Naive thymus-derived CD4-positive, alpha-beta T cell (primary cell): ENCODE measurements at regions not wholly inside any gene's neighbourhood (a gene's known extent, or its start where the extent isn't known, plus 50 kb on each side); places are given as distances from the start of the nearest gene placed in this dataset.

ENCODE experiments used
- ATAC-seq: fragments of 150-1000 bp; cut with Tn5 transposase; 2 replicates; pipeline ENCODE4 v1.10.0; 2021; ENCODE audit warnings: mild to moderate bottlenecking, moderate library complexity
- CTCF ChIA-PET: fragments of 350-600 bp; sonication (Branson Sonifier 250); formaldehyde crosslinking; loops from one replicate; lab custom pipeline; 2021; ENCODE audit warnings: antibody characterized with exemption; lab: Charles Lee
- POLR2A ChIA-PET: fragments of 350-600 bp; sonication (Branson Sonifier 250); formaldehyde crosslinking; loops from one replicate; lab custom pipeline; 2021; ENCODE audit warnings: antibody characterized with exemption, inconsistent platforms; lab: Charles Lee
- DNase-seq, 9 donors: peaks; one replicate each; pipeline versions ENCODE4 v3.0.0 to v3.0.0-alpha.2; 2020 to 2022; ENCODE audit warnings: mixed read lengths in 1 of 9
- H3K27ac ChIP-seq: one replicate; pipeline ENCODE4 v1.7.0; 2013; ENCODE audit warnings: mild to moderate bottlenecking, low read depth, low read length, moderate library complexity
- H3K27me3 ChIP-seq, 2 donors: one replicate each; pipeline ENCODE4 v1.7.0; 2013; ENCODE audit warnings: low read length in 2 of 2, mild to moderate bottlenecking in 2 of 2, moderate library complexity in 2 of 2; ENCODE audit not compliant: control insufficient read depth in 2 of 2, insufficient read depth in 2 of 2
- H3K36me3 ChIP-seq, 3 experiments: 1 replicate in 2 of 3; 2 replicates in 1 of 3; pipeline ENCODE4 v1.7.0; 2013; ENCODE audit warnings: low read length in 3 of 3, mild to moderate bottlenecking in 3 of 3, moderate library complexity in 1 of 3; ENCODE audit not compliant: insufficient read depth in 3 of 3, control insufficient read depth in 2 of 3
- H3K4me1 ChIP-seq, 2 donors: one replicate each; pipeline ENCODE4 v1.7.0; 2013; ENCODE audit warnings: low read length in 2 of 2, mild to moderate bottlenecking in 2 of 2, moderate library complexity in 1 of 2; ENCODE audit not compliant: control insufficient read depth in 2 of 2, insufficient read depth in 2 of 2
- H3K4me3 ChIP-seq: 2 replicates; pipeline ENCODE4 v1.7.0; 2013; ENCODE audit warnings: mild to moderate bottlenecking, low read length
- H3K9me3 ChIP-seq, 3 experiments: 1 replicate in 2 of 3; 2 replicates in 1 of 3; pipeline ENCODE4 v1.7.0; 2013; ENCODE audit warnings: low read length in 3 of 3; ENCODE audit not compliant: control insufficient read depth in 2 of 3
- H3K27ac Mint-ChIP-seq, 9 donors: one replicate each; pipeline ENCODE4 v1.8.0; 2020 to 2022; ENCODE audit warnings: mixed read lengths in 9 of 9, mild to moderate bottlenecking in 8 of 9, moderate library complexity in 5 of 9, inconsistent platforms in 2 of 9
- H3K27me3 Mint-ChIP-seq, 5 donors: one replicate each; pipeline ENCODE4 v1.8.0; 2021 to 2022; ENCODE audit warnings: mixed read lengths in 5 of 5, mild to moderate bottlenecking in 1 of 5
- H3K36me3 Mint-ChIP-seq, 5 donors: one replicate each; pipeline ENCODE4 v1.8.0; 2020 to 2022; ENCODE audit warnings: mixed read lengths in 5 of 5, mild to moderate bottlenecking in 3 of 5, inconsistent platforms in 1 of 5
- H3K4me1 Mint-ChIP-seq, 7 donors: one replicate each; pipeline ENCODE4 v1.8.0; 2020 to 2022; ENCODE audit warnings: mixed read lengths in 7 of 7, mild to moderate bottlenecking in 3 of 7, inconsistent platforms in 1 of 7
- H3K4me3 Mint-ChIP-seq, 10 donors: one replicate each; pipeline ENCODE4 v1.8.0; 2020 to 2022; ENCODE audit warnings: mild to moderate bottlenecking in 10 of 10, mixed read lengths in 10 of 10, moderate library complexity in 6 of 10, inconsistent platforms in 2 of 10
- H3K9me3 Mint-ChIP-seq, 11 donors: one replicate each; pipeline ENCODE4 v1.8.0; 2020 to 2022; ENCODE audit warnings: mixed read lengths in 11 of 11, mild to moderate bottlenecking in 4 of 11, inconsistent platforms in 1 of 11, moderate library complexity in 1 of 11
- intact Hi-C, 2 donors: fragments of 100-400 bp; cut with micrococcal nuclease; formaldehyde crosslinking; loops; one replicate each; pipeline ENCODE4 v1.15.1; 2023

DNA sequence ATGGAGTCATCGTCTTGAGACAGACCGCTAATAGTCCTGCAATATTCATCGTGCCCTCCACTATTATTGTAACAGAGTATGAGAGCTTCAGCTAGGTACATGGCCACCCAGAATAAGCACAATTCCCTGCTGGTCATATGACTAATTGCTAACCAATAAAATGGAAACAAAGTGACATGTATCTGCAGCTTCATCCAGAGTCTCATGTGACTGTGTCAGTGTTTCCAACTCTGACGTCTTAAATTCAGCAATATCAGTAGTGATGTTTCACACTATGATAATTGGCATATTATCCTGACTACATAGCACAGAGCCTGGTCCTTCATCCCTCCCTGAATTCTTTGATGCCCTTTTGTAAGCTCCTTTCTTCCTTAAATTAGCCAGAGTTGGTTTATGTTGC is 167.4 kb downstream of the RPS29 start:
- CTCF ChIA-PET, result no interaction called here

GRCh38 chr14:49417790-49418189 is 168.4 kb downstream of the RPS29 start:
- H3K9me3 ChIP-seq, result no peaks in the 10 kb centered on the region
- H3K4me1 ChIP-seq, result no peaks in the 10 kb centered on the region
- ChIA-PET CTCF (no interaction called here), POLR2A (no interaction called here)
- H3K9me3 Mint-ChIP-seq, result no peaks in the 10 kb centered on the region
- H3K36me3 Mint-ChIP-seq, result no peaks in the 10 kb centered on the region
- no peak overlapping the region for H3K27ac ChIP-seq
- ATAC-seq, result no peak
- H3K27me3 ChIP-seq, result no peaks in the 10 kb centered on the region
- no peaks in the 10 kb centered on the region for H3K36me3 ChIP-seq
- DNase-seq, result no peak
- no peak overlapping the region for H3K4me3 ChIP-seq
- H3K27ac Mint-ChIP-seq, result no peak overlapping the region
- no peaks in the 10 kb centered on the region for H3K4me1 Mint-ChIP-seq
- peaks cover 13 to 39% (median 27%) of the 10 kb centered on the region in 5 donors for H3K27me3 Mint-ChIP-seq
- no peak overlapping the region for H3K4me3 Mint-ChIP-seq
- intact Hi-C loops, result no loop called here

More for the DNA sequence above, 167.4 kb downstream of the RPS29 start:
- H3K27ac ChIP-seq, result no peak overlapping the region
- H3K9me3 Mint-ChIP-seq, result no peaks in the 10 kb centered on the region
- POLR2A ChIA-PET, result no interaction called here
- ATAC-seq, result no peak
- H3K27me3 Mint-ChIP-seq, result peaks cover 13 to 37% (median 33%) of the 10 kb centered on the region in 5 donors
- intact Hi-C loops, result no loop called here
- no peaks in the 10 kb centered on the region for H3K4me1 Mint-ChIP-seq
- H3K4me3 ChIP-seq, result no peak overlapping the region
- H3K36me3 ChIP-seq, result no peaks in the 10 kb centered on the region
- no peak overlapping the region for H3K4me3 Mint-ChIP-seq
- H3K36me3 Mint-ChIP-seq, result no peaks in the 10 kb centered on the region
- no peaks in the 10 kb centered on the region for H3K4me1 ChIP-seq
- H3K27ac Mint-ChIP-seq, result no peak overlapping the region
- no peak for DNase-seq
- no peaks in the 10 kb centered on the region for H3K9me3 ChIP-seq
- H3K27me3 ChIP-seq, result no peaks in the 10 kb centered on the region

DNA sequence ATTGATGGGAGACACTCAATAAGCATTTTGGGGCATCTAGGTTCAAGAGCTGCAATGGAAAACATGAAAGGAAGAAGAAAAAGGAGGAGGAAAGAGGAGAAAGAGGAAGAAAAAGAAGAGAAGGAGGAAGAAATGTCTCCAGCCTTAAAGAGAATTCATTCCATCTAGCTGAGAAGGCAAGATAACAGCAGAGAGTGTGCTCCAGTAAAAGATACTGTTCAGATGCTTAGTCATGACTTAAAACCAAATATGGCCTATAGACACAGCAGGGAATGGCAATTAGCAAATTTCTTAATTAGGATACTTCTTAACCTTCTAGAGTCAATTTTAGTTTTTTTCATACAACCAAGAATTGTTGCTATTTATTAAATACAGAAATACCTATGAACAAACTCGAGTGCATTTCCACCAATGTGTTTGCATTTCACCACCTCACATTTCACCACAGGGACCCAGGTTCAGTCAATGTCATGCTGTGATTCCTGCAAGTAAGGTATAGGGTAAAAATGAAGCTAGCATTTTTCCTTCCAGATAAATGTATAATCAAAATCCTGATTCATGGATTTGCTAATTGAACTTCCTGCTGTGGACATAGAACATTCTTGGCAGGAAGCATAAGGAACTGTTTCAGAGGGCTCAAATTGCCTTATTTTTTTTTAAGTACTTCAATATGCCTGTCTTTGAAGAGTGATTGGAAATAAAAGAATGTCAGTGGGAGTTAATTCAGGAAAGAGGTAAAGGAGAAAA is 177.8 kb downstream of the RPS29 start:
- intact Hi-C loops, result no loop called here
- Mint-ChIP-seq H3K9me3 (peaks cover 0 to 4% (median 0%) of the 10 kb centered on the region in 11 donors), H3K36me3 (no peaks in the 10 kb centered on the region), H3K27me3 (peaks cover 0 to 33% (median 25%) of the 10 kb centered on the region in 5 donors), H3K4me3 (no peak overlapping the region), H3K27ac (no peak overlapping the region), H3K4me1 (no peaks in the 10 kb centered on the region)
- H3K9me3 ChIP-seq, result no peaks in the 10 kb centered on the region
- H3K36me3 ChIP-seq, result no peaks in the 10 kb centered on the region
- H3K27me3 ChIP-seq, result no peaks in the 10 kb centered on the region
- ChIA-PET CTCF (no interaction called here), POLR2A (no interaction called here)
- H3K27ac ChIP-seq, result no peak overlapping the region
- ATAC-seq, result no peak
- H3K4me3 ChIP-seq, result no peak overlapping the region
- H3K4me1 ChIP-seq, result no peaks in the 10 kb centered on the region
- no peak for DNase-seq

- Mint-ChIP-seq H3K27me3 (peaks cover 0 to 23% (median 10%) of the 10 kb centered on the region in 5 donors), H3K27ac (no peak overlapping the region), H3K36me3 (no peaks in the 10 kb centered on the region), H3K4me1 (no peaks in the 10 kb centered on the region), H3K9me3 (no peaks in the 10 kb centered on the region), H3K4me3 (no peak overlapping the region)
- Histone ChIP-seq H3K9me3 (no peaks in the 10 kb centered on the region), H3K27ac (no peak overlapping the region), H3K36me3 (no peaks in the 10 kb centered on the region), H3K4me1 (no peaks in the 10 kb centered on the region), H3K27me3 (no peaks in the 10 kb centered on the region), H3K4me3 (no peak overlapping the region)
- ChIA-PET POLR2A (no interaction called here), CTCF (no interaction called here)
- intact Hi-C loops, result no loop called here
- DNase-seq, result no peak
- no peak for ATAC-seq
These were observed 180.9 kb downstream of the RPS29 start for GRCh38 chr14:49405291-49405690.

- no peak for ATAC-seq
- POLR2A ChIA-PET, result no interaction called here
- no peaks in the 10 kb centered on the region for H3K4me1 Mint-ChIP-seq
- no peaks in the 10 kb centered on the region for H3K36me3 Mint-ChIP-seq
- H3K27me3 Mint-ChIP-seq, result peaks cover 0 to 14% (median 4%) of the 10 kb centered on the region in 5 donors
- Histone ChIP-seq H3K9me3 (no peaks in the 10 kb centered on the region), H3K27me3 (no peaks in the 10 kb centered on the region), H3K4me3 (no peak overlapping the region), H3K4me1 (no peaks in the 10 kb centered on the region), H3K27ac (no peak overlapping the region), H3K36me3 (no peaks in the 10 kb centered on the region)
- CTCF ChIA-PET, result no interaction called here
- H3K9me3 Mint-ChIP-seq, result peaks cover 0 to 2% (median 0%) of the 10 kb centered on the region in 11 donors
- no peak overlapping the region for H3K27ac Mint-ChIP-seq
- intact Hi-C loops, result no loop called here
- no peak for DNase-seq
- no peak overlapping the region for H3K4me3 Mint-ChIP-seq
These were observed 184.8 kb downstream of the RPS29 start for GRCh38 chr14:49401373-49401772.

- H3K4me1 ChIP-seq, result no peaks in the 10 kb centered on the region
- H3K27me3 ChIP-seq, result no peaks in the 10 kb centered on the region
- ChIA-PET POLR2A (no interaction called here), CTCF (no interaction called here)
- peaks cover 4 to 13% (median 9%) of the 10 kb centered on the region in 5 donors for H3K27me3 Mint-ChIP-seq
- peaks cover 0 to 8% (median 0%) of the 10 kb centered on the region in 11 donors for H3K9me3 Mint-ChIP-seq
- DNase-seq (no peak), ATAC-seq (no peak)
- no peak overlapping the region for H3K4me3 Mint-ChIP-seq
- H3K9me3 ChIP-seq, result no peaks in the 10 kb centered on the region
- H3K36me3 ChIP-seq, result no peaks in the 10 kb centered on the region
- no peak overlapping the region for H3K4me3 ChIP-seq
- H3K4me1 Mint-ChIP-seq, result no peaks in the 10 kb centered on the region
- no peaks in the 10 kb centered on the region for H3K36me3 Mint-ChIP-seq
- H3K27ac ChIP-seq, result no peak overlapping the region
- intact Hi-C loops, result no loop called here
- no peak overlapping the region for H3K27ac Mint-ChIP-seq
These were observed 189.4 kb downstream of the RPS29 start for GRCh38 chr14:49396801-49397200.

DNA sequence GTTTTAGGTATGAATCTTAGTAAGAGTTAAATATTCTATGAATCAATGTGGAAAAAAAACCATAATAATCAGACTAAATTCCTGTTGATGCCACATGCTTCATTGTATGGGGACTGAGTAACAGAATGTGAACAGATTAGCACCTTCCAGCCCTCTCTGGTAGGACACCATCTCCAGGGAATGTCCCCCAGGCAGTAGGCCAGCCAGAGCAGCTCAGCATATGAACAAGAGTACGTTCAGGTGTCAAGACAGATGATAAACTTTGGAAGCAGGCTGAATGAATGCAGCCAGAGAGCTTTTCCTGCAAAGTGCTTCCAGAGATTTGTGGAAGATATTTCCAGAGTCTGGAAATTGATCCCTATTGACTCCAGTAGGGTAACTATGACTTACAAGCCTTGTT is 204.4 kb downstream of the RPS29 start:
- Mint-ChIP-seq H3K9me3 (peaks cover 6 to 23% (median 13%) of the 10 kb centered on the region in 11 donors), H3K4me1 (no peaks in the 10 kb centered on the region), H3K27me3 (peaks cover 2 to 65% (median 43%) of the 10 kb centered on the region in 5 donors), H3K36me3 (peaks cover 0 to 12% (median 0%) of the 10 kb centered on the region in 5 donors), H3K27ac (no peak overlapping the region), H3K4me3 (no peak overlapping the region)
- ChIA-PET POLR2A (no interaction called here), CTCF (no interaction called here)
- H3K27me3 ChIP-seq, result no peaks in the 10 kb centered on the region
- no peak for ATAC-seq
- no peaks in the 10 kb centered on the region for H3K9me3 ChIP-seq
- H3K36me3 ChIP-seq, result no peaks in the 10 kb centered on the region
- intact Hi-C loops, result no loop called here
- H3K4me3 ChIP-seq, result no peak overlapping the region
- no peak for DNase-seq
- no peaks in the 10 kb centered on the region for H3K4me1 ChIP-seq
- no peak overlapping the region for H3K27ac ChIP-seq
